ENCODE measurements at regions not wholly inside any gene's neighbourhood (a gene's known extent, or its start where the extent isn't known, plus 50 kb on each side); places are given as distances from the start of the nearest gene placed in this dataset.

GRCh38 chr2:8219096-8219495 lies 462.8 kb upstream of the ID2 start:
- TF ChIP-seq RAD21 (IDR thresholded peaks at IDR 0.05; ENCODE audit: low read depth) (no peak), EP300 (IDR thresholded peaks at IDR 0.05; ENCODE audit: borderline replicate concordance) (no peak), REST (IDR thresholded peaks at IDR 0.05; ENCODE audit: low read depth) (no peak), TAF1 (IDR thresholded peaks at IDR 0.05; ENCODE audit: low read depth) (no peak), NFIC (IDR thresholded peaks at IDR 0.05) (no peak), YY1 (IDR thresholded peaks at IDR 0.05; ENCODE audit: low read depth) (no peak), EGR1 (IDR thresholded peaks at IDR 0.05) (no peak), ZBTB7A (IDR thresholded peaks at IDR 0.05; ENCODE audit: low read depth) (no peak), MAX (IDR thresholded peaks at IDR 0.05) (no peak)
